ENCODE measurements at regions not wholly inside any gene's neighbourhood (a gene's known extent, or its start where the extent isn't known, plus 50 kb on each side); places are given as distances from the start of the nearest gene placed in this dataset.

GRCh38 chr7:136103545-136104268 lies 126.5 kb upstream of the MTPN start:
- TF ChIP-seq EZH2phosphoT487 (IDR thresholded peaks at IDR 0.05; ENCODE audit: insufficient read depth, low read depth) (no peak), EZH2 (IDR thresholded peaks at IDR 0.05; ENCODE audit: insufficient read depth, poor library complexity, severe bottlenecking) (no peak)

Data from GM23248 (cell line).